ENCODE measurements at regions not wholly inside any gene's neighbourhood (a gene's known extent, or its start where the extent isn't known, plus 50 kb on each side); places are given as distances from the start of the nearest gene placed in this dataset.

DNA sequence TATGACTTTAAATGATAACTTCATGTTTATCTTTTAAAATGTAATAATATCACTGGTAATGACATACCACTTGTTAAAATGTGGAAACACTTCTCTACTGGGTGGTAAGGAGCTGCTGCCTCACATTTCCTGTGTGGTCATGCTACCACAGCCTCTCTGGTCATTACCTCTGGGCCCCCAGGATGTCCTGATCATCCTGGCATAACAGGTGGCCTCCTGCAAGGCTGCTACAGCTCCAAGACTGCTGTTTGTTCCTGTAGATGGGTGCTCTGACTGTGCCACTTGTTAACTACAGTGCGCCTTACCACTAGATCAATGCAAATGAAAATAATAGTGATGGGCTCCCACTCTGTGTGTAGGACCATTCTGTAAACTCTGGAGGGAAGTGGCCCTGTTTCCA, 500.2 kb upstream of the SPRED2 start:
- TF ChIP-seq CTCF (conservative IDR thresholded peaks at IDR 0.05; ENCODE audit: low read length) (no peak), EZH2phosphoT487 (IDR thresholded peaks at IDR 0.05; ENCODE audit: borderline replicate concordance) (no peak)

Data from Loucy (cell line).